Dedifferentiated amniotic fluid mesenchymal stem cell (primary cell): ENCODE measurements at regions not wholly inside any gene's neighbourhood (a gene's known extent, or its start where the extent isn't known, plus 50 kb on each side); places are given as distances from the start of the nearest gene placed in this dataset.
"Not testable (repeated sequence)": the region's sequence is repeated elsewhere in the genome, so short reads cannot be mapped to it uniquely, and the experiment has no call there.

Experiments
- DNase-seq: peaks from one replicate; pipeline ENCODE4 v3.0.0-alpha.2; 2016; ENCODE audit errors: extremely low spot score

GRCh38 chr9:81076131-81076530 lies 613.2 kb downstream of the TLE1 start:
- DNase-seq: no peak

DNA sequence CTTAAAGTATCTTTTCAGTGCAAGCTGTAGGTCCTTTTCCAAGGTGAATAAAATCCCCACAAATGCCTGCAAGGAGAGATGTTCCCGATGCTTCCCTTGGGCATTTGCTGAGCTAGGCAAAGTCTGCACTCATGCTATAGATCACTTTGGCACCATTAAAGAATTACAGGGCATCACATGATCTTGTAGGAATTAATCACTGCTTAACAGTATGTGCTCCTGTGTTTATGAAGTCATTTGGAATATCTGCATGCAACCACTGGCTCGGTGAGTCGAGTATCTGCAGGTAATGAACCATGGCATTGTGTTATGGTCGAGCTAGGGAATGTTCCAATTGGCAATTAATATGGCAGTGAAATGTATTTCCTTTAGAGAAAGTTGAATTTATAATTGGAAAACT lies 615.1 kb downstream of the TLE1 start:
- DNase-seq: no peak

- DNase-seq: no peak
Observed at GRCh38 chr9:81073821-81074220, 615.5 kb downstream of the TLE1 start.

GRCh38 chr9:81072758-81073157 lies 616.6 kb downstream of the TLE1 start:
- no peak for DNase-seq

GRCh38 chr9:81071108-81071507 lies 618.2 kb downstream of the TLE1 start:
- DNase-seq: no peak

GRCh38 chr9:81070689-81071088 lies 618.7 kb downstream of the TLE1 start:
- DNase-seq: no peak

GRCh38 chr9:81069923-81070322 lies 619.4 kb downstream of the TLE1 start:
- DNase-seq: no peak

GRCh38 chr9:81069038-81069795 lies 620.1 kb downstream of the TLE1 start:
- no peak for DNase-seq

DNA sequence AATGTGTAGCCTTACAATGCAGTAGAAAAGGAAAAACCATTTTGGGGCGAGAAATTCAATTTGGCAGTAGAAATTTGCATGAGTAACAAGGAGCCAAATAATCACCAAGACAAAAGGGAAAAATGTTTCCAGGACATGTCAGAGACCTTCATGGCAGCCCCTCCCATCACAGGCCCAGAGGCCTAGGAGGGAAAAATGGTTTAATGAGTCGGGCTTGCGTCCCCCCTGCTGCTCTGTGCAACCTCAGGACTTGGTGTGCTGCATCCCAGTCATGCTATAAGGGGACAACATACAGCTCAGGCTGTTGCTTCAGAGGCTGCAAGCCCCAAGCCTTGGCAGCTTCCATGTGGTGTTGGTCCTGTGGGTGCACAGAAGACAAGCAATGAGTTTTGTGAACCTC lies 626.4 kb downstream of the TLE1 start:
- not testable (repeated sequence) for DNase-seq

GRCh38 chr9:81058782-81059181 lies 630.6 kb downstream of the TLE1 start:
- DNase-seq: no peak

DNA sequence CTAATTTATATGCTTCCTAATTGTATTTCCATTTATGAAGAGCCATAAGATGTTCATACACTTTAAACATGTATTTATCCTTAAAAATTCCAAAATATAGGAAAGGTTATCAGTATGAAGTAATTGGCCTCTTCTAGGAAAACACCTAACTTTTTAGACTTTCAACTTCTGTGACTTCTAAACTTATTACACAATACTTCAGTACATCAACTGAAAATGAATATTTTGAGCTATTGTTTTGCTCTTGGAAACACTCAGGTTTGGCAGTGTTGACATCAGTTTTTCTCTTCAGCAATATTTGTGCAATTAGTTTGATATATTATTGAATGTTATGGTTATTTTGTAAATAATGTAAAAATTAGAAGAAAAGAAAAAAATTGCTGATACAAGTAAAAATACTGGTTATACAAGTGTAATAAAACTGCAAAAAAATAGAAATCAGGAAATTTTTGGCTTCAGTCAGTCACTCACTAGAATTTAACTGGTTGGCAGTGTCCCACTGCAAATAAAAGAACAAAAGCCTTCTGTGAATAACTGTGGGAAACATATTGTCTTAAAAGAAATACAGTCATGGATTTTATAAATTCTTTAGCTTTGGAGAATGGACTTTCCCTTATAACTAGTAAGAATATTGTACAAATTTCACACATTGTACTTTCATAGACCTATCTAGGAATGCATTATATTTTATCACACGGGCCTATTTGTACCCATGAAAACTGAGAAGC lies 635.9 kb downstream of the TLE1 start:
- DNase-seq: no peak

GRCh38 chr9:81052846-81053245 lies 636.5 kb downstream of the TLE1 start:
- peak; percentile 69 for DNase-seq

- DNase-seq: no peak
Observed at GRCh38 chr9:81047280-81047679, 642.1 kb downstream of the TLE1 start.

DNA sequence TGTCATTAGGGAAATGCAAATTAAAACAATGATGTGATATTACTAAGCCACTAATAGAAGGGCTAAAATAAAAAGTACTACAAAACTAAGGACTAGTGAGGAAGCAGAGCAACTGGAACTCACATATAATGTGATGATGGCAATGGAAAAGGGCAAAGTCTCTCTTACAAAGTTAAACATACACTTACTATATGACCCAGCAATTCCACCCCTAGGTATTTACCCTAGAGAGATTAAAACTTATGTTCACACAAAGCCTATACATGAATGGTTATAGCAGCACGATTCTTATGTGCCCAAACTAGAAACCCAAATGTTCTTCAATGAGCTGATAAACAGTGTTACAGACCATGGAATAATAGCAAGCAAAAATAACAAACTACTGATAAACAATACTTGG lies 643.7 kb downstream of the TLE1 start:
- DNase-seq: no peak

- DNase-seq: no peak
Observed at GRCh38 chr9:81037889-81038288, 651.5 kb downstream of the TLE1 start.

DNA sequence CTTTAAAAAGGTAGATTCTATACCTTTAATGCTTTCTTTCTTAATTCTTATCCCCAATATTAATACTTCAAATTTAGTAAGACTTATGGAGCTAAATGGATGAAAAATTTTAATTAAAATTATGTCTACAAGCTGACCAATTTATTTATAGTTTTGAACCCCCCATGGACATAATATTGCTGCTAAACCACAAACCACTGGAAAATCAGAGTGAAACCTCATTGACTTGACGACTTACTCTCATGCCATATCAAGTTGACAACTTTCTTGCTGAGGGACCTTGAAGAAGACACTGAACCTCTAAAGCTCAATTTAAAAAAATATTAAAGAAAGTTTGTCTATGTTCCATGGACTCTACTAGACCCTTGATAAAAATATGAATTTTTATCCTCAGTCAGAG lies 653.7 kb downstream of the TLE1 start:
- no peak for DNase-seq

- DNase-seq: peak; percentile 20
Observed at GRCh38 chr9:81035171-81035570, 654.2 kb downstream of the TLE1 start.

DNA sequence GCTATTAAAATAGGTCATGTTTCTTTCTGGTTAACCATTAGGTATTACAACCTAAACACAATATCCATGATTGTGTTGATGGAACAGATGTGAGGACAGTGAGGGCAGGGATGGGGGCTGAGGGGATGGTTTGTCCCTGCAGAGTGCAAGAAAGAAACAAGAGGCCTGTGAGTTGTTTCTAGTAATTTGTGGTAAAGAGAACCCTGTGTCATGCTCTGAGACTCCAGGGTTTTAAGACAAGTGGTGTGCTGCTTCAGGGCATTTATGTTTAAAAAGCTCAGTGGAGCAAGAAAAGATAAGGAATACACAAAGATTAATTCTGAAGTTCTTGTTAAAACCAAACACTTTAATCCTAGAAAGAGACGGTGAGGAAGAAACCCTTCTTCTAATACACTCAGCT lies 656.5 kb downstream of the TLE1 start:
- no peak for DNase-seq

DNA sequence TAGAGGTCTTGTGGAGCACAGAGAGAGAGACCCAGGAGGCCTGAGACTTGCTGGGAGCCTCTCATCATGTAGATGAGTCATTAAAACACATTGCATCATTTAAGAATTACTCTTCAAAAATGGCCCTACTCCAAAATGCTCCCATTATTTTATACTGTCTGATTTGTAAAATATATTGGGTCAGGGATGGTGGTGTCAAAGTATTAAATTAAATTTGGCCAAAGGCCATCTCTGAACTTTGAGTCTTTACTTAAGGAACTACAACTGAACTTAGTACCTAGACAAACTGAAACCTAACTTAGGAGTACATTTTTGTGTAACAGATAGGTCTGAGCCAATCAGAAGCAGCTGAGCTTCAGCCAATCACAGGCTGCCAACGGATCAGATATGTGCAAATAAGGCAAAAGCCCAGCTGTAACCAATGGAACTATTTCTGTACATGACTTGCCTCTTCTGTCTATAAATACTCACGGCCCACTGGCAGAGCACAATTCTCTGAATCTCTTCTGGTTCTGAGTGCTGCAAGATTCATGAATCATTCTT lies 657.2 kb downstream of the TLE1 start:
- peak; percentile 29 for DNase-seq

GRCh38 chr9:81031422-81032029 lies 657.8 kb downstream of the TLE1 start:
- DNase-seq: no peak

- no peak for DNase-seq
Observed at GRCh38 chr9:81030027-81030426, 659.3 kb downstream of the TLE1 start.

DNA sequence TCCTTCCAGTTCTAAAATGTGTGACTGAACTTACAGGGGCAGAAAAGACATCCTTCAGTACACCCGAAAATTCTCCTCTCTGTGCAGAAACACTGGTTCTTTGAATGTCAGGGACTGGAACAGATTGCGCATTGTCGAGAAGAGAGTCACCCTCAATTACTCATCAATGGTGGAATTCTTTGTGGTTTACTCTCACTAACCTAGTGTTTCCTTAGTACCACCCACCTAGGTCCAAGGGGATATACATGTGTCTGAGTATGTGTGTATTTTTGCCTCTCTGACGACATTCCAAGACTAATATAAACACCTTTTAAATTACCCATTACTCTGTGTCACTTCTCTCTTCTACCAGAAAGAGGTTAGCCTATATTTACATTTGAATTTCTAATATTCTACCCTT lies 660.8 kb downstream of the TLE1 start:
- DNase-seq: peak; percentile 70

DNA sequence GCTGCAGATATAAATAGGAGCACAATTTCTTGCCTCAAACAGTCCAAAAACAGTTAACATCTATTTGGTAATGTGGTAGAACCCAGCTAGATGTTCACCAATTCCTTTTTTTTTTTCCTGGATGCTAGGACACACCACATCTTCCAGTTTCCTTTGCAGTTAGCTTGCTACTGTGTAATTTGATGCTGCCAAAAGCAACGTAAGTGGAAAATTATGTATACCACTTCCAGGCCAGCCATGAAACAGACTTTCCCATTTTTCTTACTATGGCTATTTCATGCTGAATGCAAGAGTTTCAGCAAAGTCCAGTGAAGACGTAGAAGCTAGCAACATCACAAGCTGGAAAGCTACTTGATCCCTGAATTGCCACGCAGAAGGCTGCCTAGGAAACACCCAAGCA lies 667.2 kb downstream of the TLE1 start:
- DNase-seq: no peak
